ENCODE measurements at regions not wholly inside any gene's neighbourhood (a gene's known extent, or its start where the extent isn't known, plus 50 kb on each side); places are given as distances from the start of the nearest gene placed in this dataset.

DNA sequence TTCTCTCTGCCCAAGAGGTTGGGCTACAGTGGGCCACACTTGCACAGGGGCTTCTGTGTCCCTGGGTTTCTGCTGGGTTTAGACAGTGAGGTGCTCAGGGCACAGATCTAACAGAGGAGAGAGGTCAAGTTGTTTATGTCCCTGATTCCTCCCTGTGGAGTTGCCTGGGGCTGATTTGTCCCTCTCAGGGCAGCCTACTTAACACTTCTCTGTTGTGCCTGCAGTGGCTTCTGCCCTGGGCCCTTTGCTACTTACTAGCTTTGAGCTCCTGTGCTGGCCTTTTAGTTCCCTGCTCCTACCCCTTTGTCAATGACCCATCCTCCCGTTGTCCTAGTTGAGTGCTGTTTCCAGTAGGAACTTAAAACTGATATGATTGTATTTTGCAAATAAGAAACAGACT lies 114.0 kb upstream of the RGMA start:
- no peaks in the 10 kb centered on the region for H3K9me2 ChIP-seq (ENCODE audit: insufficient read depth)
- H3K36me3 ChIP-seq (ENCODE audit: low read depth): no peaks in the 10 kb centered on the region
- H3K4me3 ChIP-seq: no peak overlapping the region
- no peak overlapping the region for H3K9ac ChIP-seq
- no peaks in the 10 kb centered on the region for H3K9me3 ChIP-seq (ENCODE audit: low read depth)
- H3K79me2 ChIP-seq (ENCODE audit: insufficient read depth): no peaks in the 10 kb centered on the region
- no peak overlapping the region for H3K4me2 ChIP-seq (ENCODE audit: unreplicated experiment)
- H3F3A ChIP-seq (ENCODE audit: insufficient read depth): no peaks in the 10 kb centered on the region
- no peaks in the 10 kb centered on the region for H3K4me1 ChIP-seq (ENCODE audit: insufficient read depth)
- H2AFZ ChIP-seq: no peak overlapping the region
- TF ChIP-seq EZH2phosphoT487 (IDR thresholded peaks at IDR 0.05; ENCODE audit: insufficient read depth, low read depth) (no peak), EZH2 (IDR thresholded peaks at IDR 0.05; ENCODE audit: insufficient read depth, poor library complexity, severe bottlenecking) (no peak)
- no peaks in the 10 kb centered on the region for H4K20me1 ChIP-seq (ENCODE audit: insufficient read depth)
- in situ Hi-C loops (cut with MboI): no loop called here
- WGBS, 2 experiments (ENCODE audit: low coverage in 1 of 2, low lambda C conversion rate in 2 of 2, missing lambda C conversion rate in 2 of 2): 12 to 19% methylated on average over 1 of the region's 1 CpG
- no peak for DNase-seq
- no peaks in the 10 kb centered on the region for H3K27me3 ChIP-seq (replicated peaks; ENCODE audit: insufficient read depth)
- H3K27ac ChIP-seq: no peak overlapping the region

DNA sequence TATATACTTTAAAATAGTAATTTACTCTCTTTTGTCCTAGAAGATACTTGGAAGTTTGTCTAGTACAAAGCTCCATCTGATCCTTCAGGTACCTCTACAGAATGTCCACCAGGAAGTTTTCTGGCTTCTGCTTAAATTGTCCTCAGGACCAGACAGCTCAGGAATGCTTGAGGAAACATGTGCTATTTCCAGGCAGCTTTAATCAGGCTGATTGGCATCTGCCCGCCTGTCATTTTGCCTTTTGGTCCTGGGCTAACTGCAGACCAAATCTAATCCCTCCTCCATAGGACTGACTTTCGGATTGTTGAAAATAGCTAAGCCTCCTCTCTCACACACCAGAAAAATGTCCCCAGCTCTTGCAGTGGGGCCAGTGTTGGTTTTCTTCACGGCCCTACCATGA lies 113.4 kb upstream of the RGMA start:
- H4K20me1 ChIP-seq (ENCODE audit: insufficient read depth): no peaks in the 10 kb centered on the region
- no peak overlapping the region for H3K4me3 ChIP-seq
- in situ Hi-C loops (cut with MboI): no loop called here
- no peaks in the 10 kb centered on the region for H3K4me1 ChIP-seq (ENCODE audit: insufficient read depth)
- TF ChIP-seq EZH2phosphoT487 (IDR thresholded peaks at IDR 0.05; ENCODE audit: insufficient read depth, low read depth) (no peak), EZH2 (IDR thresholded peaks at IDR 0.05; ENCODE audit: insufficient read depth, poor library complexity, severe bottlenecking) (no peak)
- H3K9me3 ChIP-seq (ENCODE audit: low read depth): no peaks in the 10 kb centered on the region
- H2AFZ ChIP-seq: no peak overlapping the region
- no peak overlapping the region for H3K9ac ChIP-seq
- no peaks in the 10 kb centered on the region for H3K79me2 ChIP-seq (ENCODE audit: insufficient read depth)
- H3K27me3 ChIP-seq (replicated peaks; ENCODE audit: insufficient read depth): no peaks in the 10 kb centered on the region
- WGBS, 2 experiments (ENCODE audit: low coverage in 1 of 2, low lambda C conversion rate in 2 of 2, missing lambda C conversion rate in 2 of 2): 23 to 31% methylated on average over 3 of the region's 3 CpGs
- no peak for DNase-seq
- no peaks in the 10 kb centered on the region for H3K9me2 ChIP-seq (ENCODE audit: insufficient read depth)
- no peak overlapping the region for H3K4me2 ChIP-seq (ENCODE audit: unreplicated experiment)
- no peaks in the 10 kb centered on the region for H3F3A ChIP-seq (ENCODE audit: insufficient read depth)
- H3K36me3 ChIP-seq (ENCODE audit: low read depth): no peaks in the 10 kb centered on the region
- H3K27ac ChIP-seq: no peak overlapping the region

DNA sequence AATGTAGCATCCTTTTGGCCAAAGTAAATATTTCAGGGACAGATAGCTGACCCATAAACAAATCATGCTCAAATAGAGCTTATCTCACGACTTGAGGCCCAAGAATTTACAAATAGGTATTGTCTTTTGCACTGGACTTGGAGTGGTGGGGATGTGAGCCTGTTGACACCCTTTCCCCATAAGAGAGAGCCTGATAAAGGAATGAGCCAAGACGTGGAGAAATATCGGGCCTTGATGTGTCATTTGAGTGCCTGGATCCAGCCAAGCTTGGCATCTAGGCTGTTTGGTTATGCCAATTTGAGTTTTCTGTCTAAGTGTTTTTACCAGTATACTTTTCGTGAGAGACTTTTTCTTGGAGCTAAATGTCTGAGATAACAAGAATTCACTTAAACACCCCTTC lies 112.9 kb upstream of the RGMA start:
- H3K4me1 ChIP-seq (ENCODE audit: insufficient read depth): no peaks in the 10 kb centered on the region
- H3K4me2 ChIP-seq (ENCODE audit: unreplicated experiment): no peak overlapping the region
- TF ChIP-seq EZH2phosphoT487 (IDR thresholded peaks at IDR 0.05; ENCODE audit: insufficient read depth, low read depth) (no peak), EZH2 (IDR thresholded peaks at IDR 0.05; ENCODE audit: insufficient read depth, poor library complexity, severe bottlenecking) (no peak)
- no peaks in the 10 kb centered on the region for H3K79me2 ChIP-seq (ENCODE audit: insufficient read depth)
- no peak overlapping the region for H2AFZ ChIP-seq
- H3K9me3 ChIP-seq (ENCODE audit: low read depth): no peaks in the 10 kb centered on the region
- no peak overlapping the region for H3K27ac ChIP-seq
- H4K20me1 ChIP-seq (ENCODE audit: insufficient read depth): no peaks in the 10 kb centered on the region
- no peaks in the 10 kb centered on the region for H3K36me3 ChIP-seq (ENCODE audit: low read depth)
- no peaks in the 10 kb centered on the region for H3F3A ChIP-seq (ENCODE audit: insufficient read depth)
- 3 to 6% methylated on average over 4 of the region's 4 CpGs for WGBS, 2 experiments (ENCODE audit: low coverage in 1 of 2, low lambda C conversion rate in 2 of 2, missing lambda C conversion rate in 2 of 2)
- H3K9ac ChIP-seq: no peak overlapping the region
- H3K27me3 ChIP-seq (replicated peaks; ENCODE audit: insufficient read depth): no peaks in the 10 kb centered on the region
- no peaks in the 10 kb centered on the region for H3K9me2 ChIP-seq (ENCODE audit: insufficient read depth)
- in situ Hi-C loops (cut with MboI): no loop called here
- H3K4me3 ChIP-seq: no peak overlapping the region
- no peak for DNase-seq

DNA sequence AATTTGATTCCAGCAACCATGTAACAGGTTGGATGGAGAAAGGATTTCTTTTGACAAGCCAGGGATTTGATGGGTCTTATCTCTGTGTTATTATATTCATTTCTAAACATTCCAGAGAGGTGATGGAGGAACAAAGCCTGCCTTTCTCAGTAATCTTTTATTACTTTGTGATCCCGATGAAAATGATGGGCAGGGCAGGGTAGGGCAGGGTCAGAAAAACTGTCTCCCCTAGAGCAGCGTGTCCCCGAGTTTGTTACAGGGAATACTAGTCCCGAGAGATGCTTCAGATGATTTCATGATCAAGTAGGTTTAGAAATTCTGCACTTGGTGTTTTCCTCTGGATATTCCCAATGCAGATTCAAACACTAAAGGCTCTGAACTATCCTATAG lies 111.8 kb upstream of the RGMA start:
- WGBS, 2 experiments (ENCODE audit: low coverage in 1 of 2, low lambda C conversion rate in 2 of 2, missing lambda C conversion rate in 2 of 2): 24 to 29% methylated on average over 4 of the region's 4 CpGs

More for the DNA sequence above, 111.8 kb upstream of the RGMA start:
- Histone ChIP-seq H3K36me3 (ENCODE audit: low read depth) (no peaks in the 10 kb centered on the region), H3K9me3 (ENCODE audit: low read depth) (no peaks in the 10 kb centered on the region), H3K79me2 (ENCODE audit: insufficient read depth) (no peaks in the 10 kb centered on the region), H3K4me3 (no peak overlapping the region), H3K4me2 (ENCODE audit: unreplicated experiment) (no peak overlapping the region), H3K9ac (no peak overlapping the region), H3K9me2 (ENCODE audit: insufficient read depth) (no peaks in the 10 kb centered on the region), H3K4me1 (ENCODE audit: insufficient read depth) (no peaks in the 10 kb centered on the region), H3K27ac (no peak overlapping the region), H2AFZ (no peak overlapping the region), H3F3A (ENCODE audit: insufficient read depth) (no peaks in the 10 kb centered on the region), H4K20me1 (ENCODE audit: insufficient read depth) (no peaks in the 10 kb centered on the region), H3K27me3 (replicated peaks; ENCODE audit: insufficient read depth) (no peaks in the 10 kb centered on the region)
- in situ Hi-C loops (cut with MboI): no loop called here
- DNase-seq: no peak
- TF ChIP-seq EZH2 (IDR thresholded peaks at IDR 0.05; ENCODE audit: insufficient read depth, poor library complexity, severe bottlenecking) (no peak), EZH2phosphoT487 (IDR thresholded peaks at IDR 0.05; ENCODE audit: insufficient read depth, low read depth) (no peak)
